GM21526 (cell line): ENCODE measurements at regions not wholly inside any gene's neighbourhood (a gene's known extent, or its start where the extent isn't known, plus 50 kb on each side); places are given as distances from the start of the nearest gene placed in this dataset.
"Not testable (repeated sequence)": the region's sequence is repeated elsewhere in the genome, so short reads cannot be mapped to it uniquely, and the experiment has no call there.

Source experiments
- ATAC-seq: cut with Tn5 transposase; IDR thresholded peaks from one replicate; pipeline ENCODE4 v1.9.1; 2021; ENCODE audit warnings: moderate library complexity; ENCODE audit not compliant: unreplicated experiment, low FRiP score

DNA sequence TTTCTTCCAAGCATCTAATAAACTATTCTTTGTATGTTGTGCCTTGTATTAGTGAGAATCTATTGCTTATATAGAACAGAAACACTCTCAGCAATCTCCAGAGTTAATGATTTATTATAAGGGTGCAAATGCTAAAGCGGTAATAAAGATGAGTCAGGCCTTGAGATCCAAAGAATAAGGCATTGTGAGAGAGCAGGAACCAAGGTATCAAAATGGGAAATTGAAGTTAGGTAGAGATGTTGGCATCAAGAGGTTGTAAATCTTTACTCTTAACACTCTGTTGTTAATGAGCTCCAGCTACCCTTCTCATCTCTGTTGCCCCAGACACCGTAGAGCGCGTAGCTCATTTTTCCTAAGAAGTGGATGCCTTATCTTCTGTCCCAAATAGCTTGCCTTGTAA, 375.2 kb downstream of the ARL4A start:
- ATAC-seq: no peak

DNA sequence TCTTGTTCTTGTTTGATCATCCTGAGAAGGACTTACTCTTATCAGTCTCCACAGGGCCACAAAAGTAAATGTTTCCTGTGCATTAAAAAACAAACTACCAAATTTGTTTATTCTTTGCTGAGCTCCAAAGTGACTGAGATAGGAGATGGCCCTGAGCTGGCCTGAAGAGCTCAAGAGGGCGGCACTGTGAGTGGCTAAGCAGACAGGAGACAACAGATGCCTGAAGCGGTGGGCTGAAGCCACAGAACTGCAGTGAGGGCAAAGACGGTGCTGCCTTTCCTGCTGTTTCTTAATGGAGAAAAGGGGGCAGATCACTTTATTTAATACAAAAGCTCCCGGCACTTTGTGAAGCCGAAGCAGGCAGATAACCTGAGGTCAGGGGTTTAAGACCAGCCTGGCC, 379.6 kb downstream of the ARL4A start:
- ATAC-seq: no peak

GRCh38 chr7:13068032-13068431, 380.6 kb downstream of the ARL4A start:
- ATAC-seq: no peak

GRCh38 chr7:13069841-13070240, 382.4 kb downstream of the ARL4A start:
- no peak for ATAC-seq

- no peak for ATAC-seq
Observed at GRCh38 chr7:13072014-13072413, 384.6 kb downstream of the ARL4A start.

DNA sequence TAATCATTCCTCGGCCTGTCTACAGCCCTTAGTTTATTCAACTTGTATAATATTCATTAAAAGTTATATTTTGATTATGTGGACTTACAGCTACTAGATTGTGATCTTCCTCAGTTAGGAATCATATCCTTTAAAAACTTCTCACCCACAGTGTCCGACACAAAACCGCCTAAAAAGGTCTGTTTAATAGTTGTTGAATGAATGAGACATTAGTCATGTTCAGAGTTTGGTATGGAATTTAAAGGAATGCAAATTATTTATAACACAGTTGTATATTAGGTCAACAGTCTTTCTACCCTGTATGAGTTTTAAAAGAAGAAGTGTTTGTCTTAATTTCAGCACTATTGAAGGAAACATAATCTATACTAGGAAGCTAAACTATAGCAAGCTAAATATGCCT, 390.0 kb downstream of the ARL4A start:
- ATAC-seq: no peak

DNA sequence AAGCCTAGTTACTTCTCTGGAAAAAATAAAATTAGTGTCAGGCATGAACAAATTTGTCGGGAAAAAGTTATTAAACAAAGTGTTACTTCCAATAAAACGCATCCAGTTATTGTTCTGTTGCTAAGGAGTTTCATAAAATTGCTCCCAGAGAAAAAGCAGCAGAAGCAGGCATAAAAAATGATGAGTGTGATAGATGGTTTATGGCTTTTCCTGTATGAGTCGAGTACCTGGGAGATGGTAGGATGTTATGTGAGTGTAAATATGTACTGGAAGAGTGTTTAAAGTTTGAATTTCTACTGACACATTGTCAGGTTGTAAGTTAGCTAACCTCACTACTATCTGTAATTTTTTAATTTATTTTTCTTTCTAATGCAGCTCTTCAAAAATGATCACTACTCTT, 390.7 kb downstream of the ARL4A start:
- no peak for ATAC-seq

DNA sequence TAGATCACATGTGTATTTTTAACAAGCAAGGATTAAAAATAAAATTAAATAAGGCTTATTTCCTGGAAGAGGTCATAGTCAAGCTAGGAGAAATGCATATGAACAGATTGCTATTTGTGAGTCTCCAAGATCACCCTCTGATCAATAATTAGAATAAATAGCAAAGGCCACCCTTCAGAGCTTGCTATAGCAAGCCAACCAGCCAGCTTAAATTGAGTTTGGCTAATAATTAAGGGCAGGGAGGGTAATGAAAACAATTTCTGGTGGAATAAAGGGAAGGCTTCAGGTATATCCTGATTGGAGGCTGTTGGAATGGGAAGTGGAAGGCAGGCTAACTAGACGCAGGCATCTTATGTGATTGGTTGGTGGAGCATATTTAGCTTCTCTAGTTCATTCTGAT, 403.5 kb downstream of the ARL4A start:
- no peak for ATAC-seq

DNA sequence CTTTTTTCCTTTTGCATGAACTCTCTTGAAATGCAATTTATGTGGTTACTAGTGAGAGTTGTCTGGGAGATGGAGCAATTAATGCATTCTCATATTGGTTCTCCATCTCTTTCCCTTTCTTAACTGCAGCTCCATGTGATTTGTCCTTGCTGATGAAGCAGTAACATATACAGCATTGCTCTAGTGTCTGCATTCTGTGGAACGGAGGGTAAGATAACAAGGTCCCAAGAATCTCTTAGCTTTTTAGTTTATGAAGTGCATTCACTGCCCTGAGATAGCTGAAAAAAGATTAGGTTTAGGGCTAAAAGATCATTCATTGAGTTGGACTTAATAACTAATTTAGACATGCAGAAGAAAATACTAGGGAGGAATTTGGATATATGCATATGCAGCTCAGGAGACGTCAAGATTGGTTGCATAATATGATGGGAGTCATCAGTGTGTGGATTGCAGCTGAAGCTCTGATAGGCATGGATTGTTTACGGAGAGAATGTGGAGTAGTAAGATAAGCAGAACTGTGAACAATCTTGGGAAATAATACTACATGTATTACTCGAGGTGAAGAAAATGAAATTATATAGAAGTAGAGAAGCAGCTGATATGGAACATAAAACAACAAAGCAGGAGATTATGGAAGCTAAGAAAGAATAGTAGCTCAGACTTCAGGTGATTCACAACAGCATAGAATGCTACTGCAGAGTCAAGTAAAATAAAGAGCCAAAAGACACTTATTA, 404.7 kb downstream of the ARL4A start:
- ATAC-seq: no peak

DNA sequence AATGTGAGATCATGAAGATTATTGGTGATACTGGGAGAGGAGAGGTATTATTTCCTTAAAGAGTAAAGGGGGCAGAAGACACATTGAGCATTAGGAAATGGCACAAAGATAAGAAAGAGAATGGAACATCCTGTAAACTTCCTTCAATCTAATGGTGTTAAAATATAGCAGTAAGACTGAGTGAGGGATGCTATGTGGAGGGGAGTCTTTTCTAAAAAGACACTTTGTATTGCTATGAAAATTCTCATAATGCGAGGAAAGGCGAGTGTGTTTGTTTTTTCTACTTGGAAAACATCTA, 405.2 kb downstream of the ARL4A start:
- no peak for ATAC-seq

DNA sequence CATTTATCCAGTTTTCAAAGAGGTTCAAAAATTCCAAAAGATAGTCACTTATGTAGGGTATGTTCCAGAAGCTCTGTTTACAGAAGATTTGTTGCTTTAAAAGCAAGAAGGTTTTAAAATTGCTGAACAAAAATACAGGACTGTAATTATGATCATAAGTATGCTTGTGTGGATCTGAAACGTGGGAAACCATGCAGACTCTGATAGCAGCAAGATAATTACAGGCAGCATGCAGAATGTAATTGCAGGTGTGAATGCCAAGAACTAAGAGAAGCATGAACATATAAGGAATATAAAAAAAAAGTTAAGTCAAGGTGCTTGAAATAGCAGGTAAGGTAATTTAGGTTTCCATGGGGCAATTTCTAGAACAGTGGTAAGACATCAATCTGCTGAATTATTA, 405.7 kb downstream of the ARL4A start:
- ATAC-seq: no peak

DNA sequence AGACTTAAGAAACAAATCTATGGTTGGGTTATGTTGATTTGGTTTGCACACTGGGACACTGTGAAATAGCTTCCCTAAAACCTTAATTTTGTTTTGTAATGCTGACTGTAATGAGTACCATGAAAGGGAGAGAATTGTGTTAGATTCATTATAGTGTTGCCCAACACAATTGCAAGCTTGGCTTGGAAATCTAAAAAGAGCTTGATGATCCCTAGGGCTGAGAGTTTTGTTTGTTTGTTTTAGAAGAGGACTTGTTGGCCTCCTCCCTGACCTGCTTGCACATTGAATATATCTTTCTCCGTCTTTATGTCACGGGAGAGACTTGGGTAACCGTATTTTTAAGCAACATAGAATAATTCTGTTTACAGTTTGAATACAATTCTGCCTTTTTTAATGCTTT, 410.1 kb downstream of the ARL4A start:
- no peak for ATAC-seq

- ATAC-seq: no peak
Observed at GRCh38 chr7:13098161-13098560, 410.7 kb downstream of the ARL4A start.

DNA sequence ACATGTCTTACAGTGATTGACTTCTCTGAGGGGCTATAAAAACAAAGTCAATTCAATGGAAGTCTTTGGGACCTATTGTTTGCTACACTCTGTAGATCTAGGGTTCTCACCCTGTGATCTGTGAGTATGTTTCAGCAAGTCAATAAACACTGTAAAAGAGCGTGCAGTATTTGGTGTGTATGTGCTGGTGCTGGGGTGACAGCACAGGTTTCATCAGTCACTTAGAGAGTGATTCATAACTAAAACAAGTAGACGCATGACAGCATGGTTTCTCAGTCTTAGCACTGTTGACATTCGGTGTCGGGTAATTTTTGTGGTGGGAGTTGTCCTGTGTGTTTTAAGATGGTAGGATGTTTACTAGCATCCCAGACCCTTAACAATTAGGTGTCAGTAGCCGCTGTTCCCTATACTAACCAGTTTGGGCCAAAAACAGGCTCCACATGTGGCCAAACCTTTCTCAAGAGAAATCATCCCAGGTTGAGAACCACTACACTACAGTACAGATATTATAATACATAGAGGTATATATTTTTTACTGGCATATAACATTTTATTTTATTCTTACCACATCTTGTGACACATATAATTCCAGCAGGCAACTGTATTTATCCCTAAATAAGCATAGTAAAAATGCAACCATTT, 411.8 kb downstream of the ARL4A start:
- ATAC-seq: peak; percentile 90

- ATAC-seq: no peak
Observed at GRCh38 chr7:13104128-13104527, 416.7 kb downstream of the ARL4A start.

- ATAC-seq: no peak
Observed at GRCh38 chr7:13105209-13105608, 417.8 kb downstream of the ARL4A start.

GRCh38 chr7:13106513-13106912, 419.1 kb downstream of the ARL4A start:
- ATAC-seq: no peak

- ATAC-seq: no peak
Observed at GRCh38 chr7:13107291-13107690, 419.9 kb downstream of the ARL4A start.

DNA sequence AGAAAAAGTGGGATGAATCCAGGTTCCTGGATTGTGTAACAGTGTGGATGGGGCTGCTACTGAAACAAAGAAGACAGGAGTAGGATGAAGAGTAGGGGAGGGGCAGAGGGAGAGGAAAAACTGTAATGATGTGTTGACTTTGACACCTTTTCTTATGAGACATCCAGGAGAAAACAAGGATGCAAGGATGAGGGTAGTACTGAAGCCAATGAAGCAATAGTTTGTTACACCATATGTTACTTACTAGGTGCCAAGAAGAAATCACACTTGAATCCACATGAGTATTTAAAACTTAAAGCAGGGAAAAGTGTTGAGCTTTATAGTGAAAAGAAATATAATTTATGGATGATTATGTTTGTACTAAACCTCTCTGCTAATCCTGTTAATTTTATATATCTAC, 420.6 kb downstream of the ARL4A start:
- ATAC-seq: no peak

- ATAC-seq: no peak
Observed at GRCh38 chr7:13109201-13109600, 421.8 kb downstream of the ARL4A start.

DNA sequence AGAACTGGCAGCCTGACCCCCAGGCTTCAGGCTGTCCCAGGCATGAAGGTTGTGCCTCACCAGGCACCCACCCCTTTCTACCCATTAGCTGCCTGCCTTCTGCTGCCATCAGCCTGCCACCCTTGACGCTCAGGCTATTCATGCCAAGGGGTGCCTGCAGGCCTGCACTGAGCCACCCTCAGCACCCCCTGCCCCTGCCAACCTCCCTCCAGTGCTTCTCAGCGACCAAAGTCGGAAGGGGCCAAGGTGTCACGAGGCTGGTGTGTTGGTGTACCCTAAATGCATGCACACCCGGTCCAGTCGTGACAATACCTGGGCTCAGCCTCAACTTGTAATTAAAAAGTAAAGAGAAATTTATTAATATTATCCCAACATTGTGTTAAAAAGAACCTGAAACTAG, 422.7 kb downstream of the ARL4A start:
- no peak for ATAC-seq

- no peak for ATAC-seq
Observed at GRCh38 chr7:13111230-13111629, 423.8 kb downstream of the ARL4A start.

DNA sequence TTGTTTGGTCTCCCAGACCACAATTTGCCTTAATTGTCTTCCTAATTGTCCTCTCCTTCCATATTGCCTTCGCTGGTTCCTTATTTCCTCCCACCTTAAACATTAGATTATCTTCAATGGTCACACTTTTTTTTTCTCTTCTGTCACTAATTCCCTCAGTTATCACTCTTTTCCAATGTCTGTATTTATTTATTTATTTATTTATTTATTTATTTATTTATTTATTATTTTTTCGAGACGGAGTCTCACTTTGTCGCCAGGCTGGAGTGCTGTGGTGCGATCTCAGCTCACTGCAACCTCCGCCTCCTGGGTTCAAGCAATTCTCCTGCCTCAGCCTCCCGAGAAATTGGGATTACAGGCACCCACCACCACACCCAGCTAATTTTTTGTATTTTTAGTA, 426.8 kb downstream of the ARL4A start:
- ATAC-seq: not testable (repeated sequence)
